OCI-LY7 (cell line): ENCODE measurements at regions not wholly inside any gene's neighbourhood (a gene's known extent, or its start where the extent isn't known, plus 50 kb on each side); places are given as distances from the start of the nearest gene placed in this dataset.
"Not testable (repeated sequence)": the region's sequence is repeated elsewhere in the genome, so short reads cannot be mapped to it uniquely, and the experiment has no call there.

Source experiments
- BruUV-seq: library from RNA; stranded (reverse); fragments of 400-500 nt; replicated peaks from 2 replicates; lab custom pipeline; 2021; lab: Mats Ljungman, UMichigan
- CTCF ChIA-PET: fragments of 300-600 bp; sonication (Branson Sonifier 250); formaldehyde crosslinking; loops from one replicate; lab custom pipeline; 2022; ENCODE audit warnings: antibody characterized with exemption; ENCODE audit not compliant: unreplicated experiment; lab: Charles Lee
- POLR2A ChIA-PET: fragments of 300-600 bp; sonication (Branson Sonifier 250); formaldehyde crosslinking; loops from one replicate; lab custom pipeline; 2022; ENCODE audit warnings: antibody characterized with exemption; lab: Charles Lee
- DNase-seq: peaks from one replicate; pipeline ENCODE4 v3.0.0-alpha.2; 2015; ENCODE audit warnings: low spot score
- H2AFZ ChIP-seq: fragments of 200-600 bp; sonication (generic), shearing (Covaris generic); 2 replicates; pipeline ENCODE4 v1.6.1; 2014; ENCODE audit warnings: mild to moderate bottlenecking, antibody characterized with exemption, low read length, moderate library complexity
- H3K27ac ChIP-seq: fragments of 200-600 bp; sonication (generic); 2 replicates; pipeline ENCODE4 v1.5.1; 2014; ENCODE audit warnings: mixed run types, low read depth, mild to moderate bottlenecking, moderate library complexity, low read length, inconsistent platforms; ENCODE audit not compliant: poor library complexity, severe bottlenecking
- H3K36me3 ChIP-seq: fragments of 200-600 bp; sonication (generic); 2 replicates; pipeline ENCODE4 v1.6.1; 2014; ENCODE audit warnings: mild to moderate bottlenecking, antibody characterized with exemption, low read length, moderate library complexity, mixed read lengths; ENCODE audit not compliant: insufficient read depth
- H3K4me1 ChIP-seq: fragments of 200-600 bp; sonication (generic); 2 replicates; pipeline ENCODE4 v1.5.1; 2014; ENCODE audit warnings: mild to moderate bottlenecking, low read length; ENCODE audit not compliant: insufficient read depth, poor library complexity, severe bottlenecking
- H3K4me2 ChIP-seq: fragments of 200-600 bp; sonication (generic); 2 replicates; pipeline ENCODE4 v1.6.1; 2014; ENCODE audit warnings: mild to moderate bottlenecking, low read length
- H3K4me3 ChIP-seq: fragments of 200-600 bp; sonication (generic); 2 replicates; pipeline ENCODE4 v1.5.1; 2014; ENCODE audit warnings: mild to moderate bottlenecking, low read depth, low read length; ENCODE audit not compliant: poor library complexity, severe bottlenecking
- H3K79me2 ChIP-seq: fragments of 200-600 bp; sonication (generic); 2 replicates; pipeline ENCODE4 v1.6.1; 2016; ENCODE audit warnings: low read depth, mild to moderate bottlenecking, low read length, moderate library complexity, mixed read lengths; ENCODE audit not compliant: insufficient read depth
- H3K9me2 ChIP-seq: fragments of 200-600 bp; sonication (generic); 2 replicates; pipeline ENCODE4 v1.6.1; 2016; ENCODE audit warnings: mild to moderate bottlenecking, low read length, mixed read lengths; ENCODE audit not compliant: insufficient read depth
- H3K9me3 ChIP-seq: fragments of 200-600 bp; sonication (generic); 2 replicates; pipeline ENCODE4 v1.6.1; 2014; ENCODE audit warnings: mild to moderate bottlenecking, mixed run types, low read length, mixed read lengths
- H4K20me1 ChIP-seq: fragments of 200-600 bp; sonication (generic); 2 replicates; pipeline ENCODE4 v1.6.1; 2014; ENCODE audit warnings: mild to moderate bottlenecking, antibody characterized with exemption, low read length, moderate library complexity, mixed read lengths; ENCODE audit not compliant: insufficient read depth
- CTCF ChIP-seq: fragments of 200-600 bp; sonication (generic); conservative IDR thresholded peaks from 2 replicates; pipeline ENCODE4 v1.5.1; 2014; ENCODE audit warnings: mild to moderate bottlenecking, antibody characterized with exemption, low read length, moderate library complexity, mixed read lengths
- EZH2phosphoT487 ChIP-seq: fragments of 200-600 bp; sonication (generic); IDR thresholded peaks from 2 replicates; pipeline ENCODE4 v1.6.1; 2018; ENCODE audit warnings: low read depth, borderline replicate concordance, mild to moderate bottlenecking, mixed run types, antibody characterized with exemption, low read length, moderate library complexity, mixed read lengths
- intact Hi-C: fragments of 100-400 bp; cut with micrococcal nuclease; formaldehyde crosslinking; loops from one replicate; pipeline ENCODE4 v1.10.0; 2022; ENCODE audit not compliant: unreplicated experiment

- H2AFZ ChIP-seq, H3K36me3 ChIP-seq, intact Hi-C loops, POLR2A ChIA-PET, H3K4me3 ChIP-seq, H3K4me2 ChIP-seq, CTCF ChIA-PET, H3K9me2 ChIP-seq, BruUV-seq, H3K27ac ChIP-seq, H3K4me1 ChIP-seq, H3K9me3 ChIP-seq, DNase-seq, H3K79me2 ChIP-seq, H4K20me1 ChIP-seq: not testable (repeated sequence)
These were observed 117.8 kb downstream of the TLR5 start for GRCh38 chr1:223025190-223025734.

DNA sequence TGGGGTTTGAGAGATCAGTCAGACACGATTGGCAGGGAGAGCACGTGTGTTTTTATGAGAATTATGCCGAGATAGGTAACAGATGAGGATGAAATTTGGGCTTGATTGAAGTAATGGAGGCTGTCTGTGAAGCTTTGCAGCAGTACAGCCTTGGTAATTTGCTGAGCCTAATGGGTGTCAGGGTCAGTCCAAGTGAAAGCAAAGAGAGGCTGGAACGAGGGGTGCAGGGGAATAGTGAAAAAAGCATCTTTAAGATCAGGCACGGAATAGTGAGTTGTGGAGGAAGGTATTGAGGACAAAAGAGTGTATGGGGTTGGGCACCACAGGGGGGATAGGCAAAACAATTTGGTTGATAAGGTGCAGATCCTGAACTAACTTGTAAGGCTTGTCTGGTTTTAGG lies 116.4 kb downstream of the TLR5 start:
- H3K27ac ChIP-seq, H3K36me3 ChIP-seq, BruUV-seq, POLR2A ChIA-PET, H3K79me2 ChIP-seq, H3K4me2 ChIP-seq, H3K9me3 ChIP-seq, H3K4me1 ChIP-seq, DNase-seq, intact Hi-C loops, H3K4me3 ChIP-seq, CTCF ChIA-PET, H4K20me1 ChIP-seq, H3K9me2 ChIP-seq, H2AFZ ChIP-seq: not testable (repeated sequence)

- Histone ChIP-seq H3K27ac (no peak overlapping the region), H3K36me3 (no peaks in the 10 kb centered on the region), H3K79me2 (no peaks in the 10 kb centered on the region), H3K9me3 (no peaks in the 10 kb centered on the region), H3K4me1 (no peaks in the 10 kb centered on the region), H4K20me1 (no peaks in the 10 kb centered on the region), H2AFZ (no peak overlapping the region), H3K9me2 (no peaks in the 10 kb centered on the region), H3K4me2 (no peak overlapping the region), H3K4me3 (no peak overlapping the region)
- ChIA-PET CTCF (no interaction called here), POLR2A (no interaction called here)
- no peak for DNase-seq
- BruUV-seq = no TSS peak
- intact Hi-C loops = no loop called here
- TF ChIP-seq EZH2phosphoT487 (no peak), CTCF (no peak)
These were observed 112.9 kb downstream of the TLR5 start for GRCh38 chr1:223029985-223030769.
